Activated gamma-delta T cell treated with anti-CD3 and anti-CD28 coated beads, Interleukin-2, amount 50 U/mL, for 16 hours (primary cell): ENCODE measurements at regions not wholly inside any gene's neighbourhood (a gene's known extent, or its start where the extent isn't known, plus 50 kb on each side); places are given as distances from the start of the nearest gene placed in this dataset.

Experiments used
- DNase-seq: peaks from one replicate; pipeline ENCODE4 v3.0.0-alpha.2; 2020; ENCODE audit warnings: low read depth

- DNase-seq = no peak
These were observed 319.6 kb downstream of the RRAGC start for GRCh38 chr1:38539931-38540330.

GRCh38 chr1:38538834-38539233, 320.7 kb downstream of the RRAGC start:
- DNase-seq = no peak

DNA sequence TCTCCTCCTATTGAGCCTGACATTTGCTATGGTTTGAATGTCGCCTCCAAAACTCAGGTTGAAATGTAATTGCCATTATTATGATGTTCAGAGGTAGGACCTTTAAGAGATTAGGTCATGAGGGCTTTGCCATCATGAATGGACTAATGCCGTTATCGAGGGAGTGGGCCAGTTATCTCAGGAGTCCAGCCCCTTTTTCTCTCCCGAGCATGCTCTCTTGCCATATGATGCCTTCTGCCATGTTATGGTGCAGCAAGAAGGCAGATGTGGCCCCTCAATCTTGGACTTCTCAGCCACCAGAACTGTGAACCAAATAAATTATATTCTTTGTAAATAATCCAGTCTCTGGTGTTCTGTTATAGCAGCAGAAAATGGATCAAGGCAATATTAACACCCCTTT, 323.5 kb downstream of the RRAGC start:
- DNase-seq = no peak

- DNase-seq = no peak
These were observed 325.1 kb downstream of the RRAGC start for GRCh38 chr1:38534473-38534823.

GRCh38 chr1:38533772-38534472, 325.6 kb downstream of the RRAGC start:
- no peak for DNase-seq

- DNase-seq = no peak
These were observed 328.6 kb downstream of the RRAGC start for GRCh38 chr1:38530957-38531356.

DNA sequence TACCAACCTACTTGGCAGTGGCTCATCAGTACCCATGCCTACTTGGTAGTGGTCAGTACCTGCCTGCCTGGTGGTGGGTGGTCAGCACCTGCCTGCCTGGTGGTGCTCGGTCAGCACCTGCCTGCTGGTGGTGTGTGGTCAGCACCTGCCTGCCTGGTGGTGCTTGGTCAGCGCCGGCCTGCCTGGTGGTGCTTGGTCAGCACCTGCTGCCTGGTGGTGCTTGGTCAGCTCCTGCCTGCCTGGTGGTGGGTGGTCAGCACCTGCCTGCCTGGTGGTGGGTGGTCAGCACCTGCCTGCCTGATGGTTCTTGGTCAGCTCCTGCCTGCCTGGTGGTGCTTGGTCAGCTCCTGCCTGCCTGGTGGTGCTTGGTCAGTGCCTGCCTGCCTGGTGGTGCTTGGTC, 329.6 kb downstream of the RRAGC start:
- no peak for DNase-seq

DNA sequence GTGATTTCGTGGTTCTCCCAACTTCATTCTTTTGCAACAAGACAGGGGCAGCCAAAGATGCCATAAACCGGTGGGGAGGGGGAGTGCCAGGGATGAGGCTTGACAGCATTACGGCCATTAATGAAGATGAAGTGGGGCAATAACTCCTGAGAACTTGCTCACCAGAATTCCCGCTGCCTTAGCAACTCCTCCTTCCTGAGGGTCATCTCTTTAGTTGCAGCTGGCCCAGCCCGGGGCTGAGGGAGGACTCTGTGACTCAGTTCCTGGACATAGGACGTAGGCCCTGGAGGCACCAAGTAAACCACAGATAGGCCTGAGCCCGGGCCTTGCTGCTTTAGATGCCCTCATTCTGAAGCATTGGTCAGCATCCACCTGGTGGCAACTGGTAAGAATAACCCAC, 330.2 kb downstream of the RRAGC start:
- DNase-seq = no peak

GRCh38 chr1:38528623-38529022, 330.9 kb downstream of the RRAGC start:
- DNase-seq = no peak

DNA sequence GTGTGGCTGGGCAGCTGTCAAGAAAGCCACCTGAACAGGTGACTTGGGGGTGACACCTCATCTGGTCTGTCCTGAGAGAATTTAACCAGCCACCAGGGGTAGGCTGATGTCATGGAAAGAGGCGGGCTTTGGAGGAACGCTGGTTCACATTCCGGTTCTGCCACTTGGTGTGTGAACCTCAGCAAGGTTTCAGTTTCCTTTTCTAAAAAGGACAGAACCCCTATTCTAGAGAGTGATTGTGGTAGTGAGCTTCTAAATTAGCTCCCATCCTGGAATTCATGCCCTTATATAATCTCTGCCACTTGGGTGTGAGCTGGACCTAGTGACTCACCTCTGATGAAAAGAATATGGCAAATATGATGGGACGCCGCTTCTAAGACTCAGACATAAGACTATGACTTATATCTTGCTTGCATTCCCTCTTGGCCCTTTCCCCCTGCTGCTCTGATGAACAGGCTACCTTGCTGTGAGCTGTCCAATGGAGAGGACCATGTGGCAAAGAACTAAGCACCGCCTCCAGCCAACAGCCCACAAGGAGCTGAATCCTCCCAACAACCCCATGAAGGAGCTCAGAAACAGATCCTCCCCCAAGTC, 332.1 kb downstream of the RRAGC start:
- peak; percentile 4 for DNase-seq

DNA sequence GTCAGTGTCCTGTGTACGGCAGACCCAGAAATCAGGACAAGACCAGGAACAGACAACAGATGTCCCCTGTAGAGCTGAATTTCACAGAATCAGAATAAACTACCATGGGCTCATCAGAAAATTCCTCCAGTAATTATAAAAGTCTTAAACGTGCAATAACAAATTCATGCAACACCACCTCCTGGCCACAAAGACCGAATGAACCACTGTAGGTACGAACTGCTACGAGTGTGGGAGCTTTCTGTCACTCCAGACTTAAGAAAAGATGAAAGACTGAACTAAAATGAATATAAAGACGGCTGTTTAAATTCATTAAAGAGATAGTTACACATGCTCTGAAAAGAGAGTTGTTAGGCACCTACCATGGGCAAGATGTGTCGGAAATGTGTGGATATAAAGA, 333.5 kb downstream of the RRAGC start:
- DNase-seq = no peak

DNA sequence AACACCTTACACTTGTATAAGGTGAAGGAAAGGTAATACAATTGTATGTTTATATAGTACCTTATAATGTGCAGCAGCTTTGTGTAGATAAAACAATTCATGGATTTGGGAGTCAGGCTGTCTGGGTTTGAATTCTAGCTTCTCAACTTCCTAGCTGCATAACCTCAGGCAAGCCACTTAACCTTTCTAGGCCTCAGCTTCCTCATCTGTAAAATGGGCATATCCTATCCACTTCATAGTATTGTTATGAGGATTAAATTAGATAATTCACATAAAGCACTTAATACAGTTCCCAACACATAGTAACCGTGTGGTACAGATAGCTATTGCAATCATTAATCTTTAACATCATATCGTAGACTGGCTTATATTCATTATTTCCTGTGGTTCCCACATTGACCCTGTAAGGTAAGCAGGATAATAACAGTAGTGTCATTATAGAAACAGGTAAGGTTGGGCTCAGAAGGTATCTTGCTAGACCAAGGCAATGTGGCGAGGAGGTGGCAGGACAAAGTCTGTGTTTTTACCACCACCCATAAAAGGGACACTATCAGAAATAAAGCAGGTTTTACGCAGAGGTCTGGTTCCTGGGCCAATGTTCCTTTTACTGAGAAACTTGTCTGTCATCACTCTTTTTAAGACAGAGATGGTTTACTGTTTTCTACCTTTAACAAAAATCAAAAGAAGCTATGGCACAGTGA, 334.1 kb downstream of the RRAGC start:
- DNase-seq = no peak

GRCh38 chr1:38524025-38524641, 335.4 kb downstream of the RRAGC start:
- no peak for DNase-seq

- DNase-seq = no peak
These were observed 336.0 kb downstream of the RRAGC start for GRCh38 chr1:38523568-38523939.

GRCh38 chr1:38522915-38523567, 336.5 kb downstream of the RRAGC start:
- DNase-seq = no peak

DNA sequence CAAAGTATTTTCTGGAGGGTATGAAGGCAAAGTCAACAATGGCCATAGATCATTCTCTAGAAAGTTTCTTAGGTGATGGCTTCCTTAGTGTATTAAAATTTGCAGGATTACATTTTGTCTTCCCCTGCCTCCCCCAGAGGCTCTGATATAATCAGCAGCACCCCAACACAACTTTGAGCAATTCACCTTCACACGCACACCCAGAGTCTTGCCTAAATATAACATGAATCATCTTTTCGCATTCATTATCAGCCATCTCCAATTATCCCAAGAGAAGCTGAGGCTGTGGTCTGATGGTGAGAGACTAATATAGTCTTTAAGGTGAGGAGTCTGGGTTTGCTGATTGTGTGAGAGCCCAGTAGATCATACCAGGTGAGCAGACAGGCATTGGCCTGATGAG, 343.0 kb downstream of the RRAGC start:
- no peak for DNase-seq

- no peak for DNase-seq
These were observed 346.8 kb downstream of the RRAGC start for GRCh38 chr1:38512789-38513188.

- DNase-seq = no peak
These were observed 347.4 kb downstream of the RRAGC start for GRCh38 chr1:38512024-38512767.

DNA sequence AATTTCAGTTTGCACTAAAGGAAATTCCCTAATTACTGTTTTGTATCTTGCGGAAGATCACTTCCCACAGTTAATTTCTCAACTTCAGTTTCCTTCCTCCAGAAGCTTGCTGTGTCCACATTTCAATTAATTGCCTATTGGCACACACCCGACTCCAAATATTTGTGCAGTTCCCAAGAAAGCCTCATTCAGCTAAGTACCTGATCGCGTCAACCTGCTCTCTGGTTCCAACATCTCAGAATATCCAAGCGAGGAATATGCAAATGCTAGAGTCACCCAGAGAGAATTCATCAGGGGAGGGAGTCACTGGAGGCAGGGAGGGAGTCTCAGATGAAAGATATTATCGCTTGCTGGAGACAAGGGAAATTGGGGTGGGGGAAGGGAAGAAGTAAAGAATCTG, 351.3 kb downstream of the RRAGC start:
- DNase-seq = no peak

DNA sequence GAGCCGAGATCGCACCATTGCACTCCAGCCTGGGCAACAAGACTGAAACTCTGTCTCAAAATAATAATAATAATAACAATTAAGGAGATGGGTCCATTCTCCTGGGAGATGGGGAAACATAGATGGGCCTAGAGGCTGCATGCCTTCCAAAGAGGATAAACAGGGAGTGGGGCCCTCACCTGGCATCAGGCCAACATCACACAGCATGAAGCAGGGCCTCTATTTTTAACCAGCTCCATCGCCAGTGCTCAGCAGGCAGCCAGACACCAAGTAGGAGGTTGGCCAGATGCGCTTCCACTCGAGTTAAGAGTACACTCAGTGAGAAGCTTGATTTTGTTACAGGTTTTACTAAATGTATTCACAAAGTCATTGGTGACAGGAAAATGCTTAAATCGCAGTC, 352.0 kb downstream of the RRAGC start:
- DNase-seq = no peak

- no peak for DNase-seq
These were observed 353.6 kb downstream of the RRAGC start for GRCh38 chr1:38505944-38506343.

- no peak for DNase-seq
These were observed 356.8 kb downstream of the RRAGC start for GRCh38 chr1:38502758-38503157.
